Pons (tissue), 1 donor: ENCODE measurements at regions not wholly inside any gene's neighbourhood (a gene's known extent, or its start where the extent isn't known, plus 50 kb on each side); places are given as distances from the start of the nearest gene placed in this dataset.
A peak's percentile ranks its signal among the peaks of the same experiment; 100 is the strongest.
"Not testable (repeated sequence)": the region's sequence is repeated elsewhere in the genome, so short reads cannot be mapped to it uniquely, and the experiment has no call there.

Experiments used
- DNase-seq: peaks from one replicate; pipeline ENCODE4 v3.0.0-alpha.2; 2016; ENCODE audit warnings: low spot score

DNA sequence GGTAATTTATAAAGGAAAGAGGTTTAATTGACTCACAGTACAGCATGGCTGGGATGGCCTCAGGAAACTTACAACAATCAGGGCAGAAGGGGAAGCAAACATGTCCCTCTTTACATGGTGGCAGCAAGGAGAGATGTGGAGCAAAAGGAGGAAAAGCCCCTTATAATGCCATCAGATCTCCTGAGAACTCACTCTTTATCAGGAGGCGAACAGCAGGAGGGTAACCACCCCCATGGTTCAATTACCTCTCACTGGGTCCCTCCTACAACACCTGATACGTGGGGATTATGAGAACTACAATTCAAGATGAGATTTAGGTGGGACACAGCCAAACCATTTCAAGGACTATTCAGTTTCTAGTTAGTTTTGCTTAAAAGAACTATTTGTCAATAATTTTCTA is 453.3 kb downstream of the C12orf50 start:
- no peak for DNase-seq

DNA sequence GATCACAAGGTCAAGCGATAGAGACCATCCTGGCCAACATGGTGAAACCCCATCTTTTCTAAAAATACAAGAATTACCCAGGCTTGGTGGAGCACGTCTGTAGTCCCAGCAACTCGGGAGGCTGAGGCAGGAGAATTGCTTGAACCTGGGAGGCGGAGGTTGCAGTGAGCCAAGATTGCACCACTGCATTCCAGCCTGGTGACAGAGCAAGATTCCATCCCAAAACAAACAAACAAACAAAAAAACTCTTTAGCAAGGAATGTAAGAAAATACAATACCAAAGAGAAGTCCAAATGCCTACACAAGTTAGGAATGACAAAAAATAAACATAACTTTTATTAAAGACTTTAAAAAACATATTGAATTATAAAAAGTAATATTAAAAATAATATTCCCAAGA is 462.3 kb downstream of the C12orf50 start:
- not testable (repeated sequence) for DNase-seq

DNA sequence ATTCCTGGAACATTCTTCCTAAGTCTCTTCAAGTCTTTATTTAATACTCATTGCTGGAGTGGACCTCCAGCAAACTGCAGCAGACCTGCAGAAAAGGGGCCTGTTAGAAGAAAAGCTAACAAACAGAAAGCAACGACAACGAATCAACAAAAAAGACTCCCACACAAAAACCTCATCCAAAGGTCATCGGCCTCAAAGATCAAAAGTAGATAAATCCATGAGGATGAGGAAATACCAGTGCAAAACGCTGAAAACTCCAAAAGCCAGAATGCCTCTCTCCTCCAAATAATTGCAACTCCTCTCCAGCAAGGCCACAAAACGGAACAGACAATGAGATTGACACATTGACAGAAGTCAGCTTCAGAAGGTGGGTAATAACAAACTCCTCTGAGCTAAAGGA is 472.2 kb downstream of the C12orf50 start:
- DNase-seq, result no peak

DNA sequence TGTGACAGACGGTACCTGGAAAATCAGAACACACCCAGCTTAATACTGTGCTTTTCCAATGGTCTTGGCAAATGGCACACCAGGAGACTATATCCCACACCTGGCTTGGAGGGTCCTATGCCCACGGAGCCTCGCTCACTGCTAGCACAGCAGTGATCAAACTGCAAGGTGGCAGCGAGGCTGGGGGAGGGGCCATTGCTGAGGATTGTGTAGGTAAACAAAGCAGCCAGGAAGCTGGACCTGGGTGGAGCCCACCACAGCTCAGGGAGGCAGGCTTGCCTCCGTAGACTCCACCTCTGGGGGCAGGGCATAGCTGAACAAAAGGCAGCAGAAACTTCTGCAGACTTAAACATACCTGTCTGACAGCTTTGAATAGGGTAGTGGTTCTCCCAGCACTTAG is 498.0 kb downstream of the C12orf50 start:
- DNase-seq, result not testable (repeated sequence)

DNA sequence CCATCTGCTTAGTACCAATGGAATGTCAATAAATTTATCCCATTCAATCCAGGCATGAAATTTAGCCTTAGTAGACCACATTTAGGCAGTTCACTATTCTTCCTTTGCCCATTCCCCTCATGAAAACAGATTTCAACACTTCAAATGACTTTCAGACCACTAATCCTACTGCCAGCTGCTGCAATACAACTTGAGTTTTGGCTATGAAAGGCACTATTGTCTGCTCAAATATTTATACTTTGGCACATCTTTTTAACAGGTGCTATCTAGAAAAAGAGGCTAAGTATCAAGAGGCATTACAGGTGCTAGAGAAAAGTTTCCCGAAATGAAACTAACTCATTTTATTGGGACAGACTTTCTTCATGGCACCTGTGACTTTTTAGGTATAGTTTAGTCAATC is 499.8 kb downstream of the C12orf50 start:
- no peak for DNase-seq

DNA sequence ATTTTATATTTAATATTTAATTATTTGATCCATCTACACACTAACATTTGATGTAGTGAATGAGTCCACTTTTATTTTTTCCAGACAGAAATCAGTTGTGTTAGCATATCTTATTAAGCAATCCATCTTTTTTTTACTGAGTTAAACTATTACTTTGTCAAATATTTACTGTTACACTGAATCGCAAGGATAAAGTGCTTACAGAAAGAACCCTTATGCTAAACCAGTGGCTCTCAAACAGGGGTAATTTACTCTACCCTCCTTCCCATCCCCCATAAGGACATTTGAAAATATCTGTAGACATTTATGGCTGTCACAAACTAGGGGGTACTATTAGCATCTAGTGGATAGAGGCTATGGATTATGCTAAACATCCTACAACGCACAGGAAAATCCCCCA is 508.2 kb downstream of the C12orf50 start:
- no peak for DNase-seq

DNA sequence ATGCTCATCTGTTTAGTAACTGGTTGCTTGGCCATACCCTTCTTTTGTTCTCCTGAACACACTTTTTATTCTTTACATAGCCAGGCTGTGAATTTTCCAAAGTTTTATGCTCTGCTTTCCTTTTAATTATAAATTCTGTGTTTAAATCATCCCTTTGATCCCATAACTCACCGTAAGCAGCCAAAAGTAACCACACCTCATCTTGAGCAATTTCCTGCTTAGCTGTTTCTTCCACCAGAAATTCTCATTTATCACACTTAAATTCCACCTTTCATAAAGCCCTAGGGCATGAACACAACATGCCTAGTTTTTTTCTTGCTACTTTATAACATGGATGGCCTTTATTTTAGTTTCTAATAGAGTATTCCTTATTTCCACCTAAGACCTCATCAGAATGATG is 510.7 kb downstream of the C12orf50 start:
- DNase-seq, result no peak

DNA sequence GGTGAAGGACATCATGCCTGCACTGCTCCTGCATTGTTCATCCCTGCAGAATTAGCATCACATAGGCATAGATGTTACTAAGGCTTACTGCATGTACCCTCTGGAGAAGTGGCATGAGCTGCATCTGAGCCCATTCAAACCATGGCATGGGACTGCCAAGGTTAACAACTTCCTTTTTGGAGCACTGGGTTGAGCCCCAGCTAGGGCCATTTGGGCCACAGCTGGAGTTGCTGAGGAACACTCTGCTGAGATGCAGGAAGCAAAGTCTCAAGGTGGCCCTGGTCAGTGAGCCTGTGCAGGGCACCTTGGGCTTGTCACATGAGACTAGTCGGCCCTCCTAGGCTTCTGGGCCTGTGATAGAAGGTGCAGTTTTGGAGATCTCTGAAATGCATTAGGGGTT is 511.2 kb downstream of the C12orf50 start:
- DNase-seq, result no peak

DNA sequence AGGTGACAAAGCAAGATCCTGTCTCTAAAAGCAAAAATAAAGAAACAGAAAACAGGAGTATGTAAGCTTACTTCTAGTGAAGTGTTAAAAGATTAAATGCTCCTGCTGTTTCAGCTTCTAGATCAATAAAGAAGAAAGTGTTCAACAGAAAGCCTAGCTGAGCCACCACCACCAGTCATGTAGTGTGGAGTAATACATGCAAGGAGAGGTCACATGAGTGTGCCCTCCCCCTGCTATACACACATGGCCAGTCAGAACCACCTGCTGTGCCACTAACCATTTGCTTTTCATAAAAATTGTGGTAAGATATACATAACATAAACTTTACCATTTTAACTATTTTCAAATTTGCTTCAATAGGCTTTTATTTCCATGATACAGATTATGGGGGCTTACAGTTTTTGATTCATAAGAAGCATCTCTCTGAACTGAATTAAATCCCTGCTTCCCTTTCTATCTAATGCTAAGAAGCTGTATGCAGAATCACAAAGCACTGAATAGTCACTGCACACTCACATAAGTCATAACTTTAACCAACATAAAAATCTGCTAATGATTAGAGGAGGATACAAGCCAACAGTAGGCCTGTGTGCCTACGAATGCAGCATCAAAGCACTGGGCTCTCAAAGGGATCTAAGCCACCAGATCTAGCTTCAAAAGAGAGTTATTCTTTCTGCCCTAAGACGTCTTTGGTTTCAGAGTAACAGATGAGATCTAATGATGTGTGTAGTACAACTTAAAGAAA is 515.5 kb downstream of the C12orf50 start:
- no peak for DNase-seq

DNA sequence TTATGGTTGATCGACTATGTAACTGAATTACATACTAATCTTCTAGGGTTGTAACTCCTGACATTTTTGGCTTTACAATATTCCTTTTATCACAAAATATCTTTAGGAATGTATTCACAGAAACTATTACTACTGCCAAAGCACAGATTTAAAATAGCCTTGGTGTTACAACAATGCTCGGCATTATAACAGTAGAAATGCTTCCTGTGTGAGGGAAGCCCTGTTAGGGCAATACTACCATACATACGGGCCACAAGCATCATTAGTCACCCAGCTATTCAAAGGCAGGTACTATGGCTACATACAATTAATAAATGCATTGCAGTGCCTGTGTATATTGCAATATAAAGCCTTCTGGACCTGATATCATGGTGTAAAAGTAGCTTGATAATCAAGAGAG is 517.8 kb downstream of the C12orf50 start:
- no peak for DNase-seq

DNA sequence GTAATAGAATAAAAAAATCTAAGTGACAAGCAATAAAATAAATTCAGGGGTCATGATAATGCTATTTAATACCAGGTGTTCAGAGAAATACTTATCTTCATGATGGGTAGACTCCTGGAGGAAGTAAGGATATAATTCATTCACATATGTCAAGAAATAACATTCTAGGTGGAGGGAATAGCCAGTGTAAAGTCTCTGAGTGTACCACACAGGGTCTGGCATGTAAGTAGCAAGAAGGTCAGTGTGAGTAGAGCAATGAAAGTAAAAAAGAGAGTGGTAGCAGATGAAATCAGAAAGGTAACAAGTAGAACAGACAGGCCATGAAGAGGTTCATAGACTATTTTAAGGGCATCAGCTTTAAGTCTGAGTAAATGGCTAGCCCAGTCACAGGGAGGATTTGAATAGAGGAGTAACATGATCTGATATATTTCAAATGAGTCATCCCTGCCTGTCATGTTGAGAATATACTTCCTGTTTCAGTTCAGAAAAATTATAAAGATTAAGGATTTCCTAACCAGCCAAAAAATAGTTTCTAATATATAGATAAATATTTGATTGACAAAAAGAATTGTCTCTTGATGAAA is 519.9 kb downstream of the C12orf50 start:
- no peak for DNase-seq

DNA sequence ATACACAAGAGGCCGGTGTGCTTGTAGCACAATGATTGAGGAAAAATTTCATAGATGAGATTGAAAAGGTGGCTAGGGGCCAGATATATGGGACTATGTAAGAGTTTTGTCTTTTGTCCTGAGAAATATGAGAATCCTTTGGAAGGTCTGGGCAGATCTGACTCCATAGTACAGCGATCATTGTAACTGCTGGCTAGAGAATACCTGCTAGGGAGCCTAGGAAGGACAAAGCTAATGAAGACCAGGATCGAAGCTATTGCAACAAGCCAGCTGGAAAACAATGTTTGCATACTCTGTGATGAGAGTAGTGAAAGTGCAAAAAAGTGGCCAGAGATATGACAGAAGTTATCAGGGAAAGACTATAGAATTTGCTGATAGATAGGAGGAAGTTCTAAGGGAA is 537.6 kb downstream of the C12orf50 start:
- DNase-seq, result no peak

DNA sequence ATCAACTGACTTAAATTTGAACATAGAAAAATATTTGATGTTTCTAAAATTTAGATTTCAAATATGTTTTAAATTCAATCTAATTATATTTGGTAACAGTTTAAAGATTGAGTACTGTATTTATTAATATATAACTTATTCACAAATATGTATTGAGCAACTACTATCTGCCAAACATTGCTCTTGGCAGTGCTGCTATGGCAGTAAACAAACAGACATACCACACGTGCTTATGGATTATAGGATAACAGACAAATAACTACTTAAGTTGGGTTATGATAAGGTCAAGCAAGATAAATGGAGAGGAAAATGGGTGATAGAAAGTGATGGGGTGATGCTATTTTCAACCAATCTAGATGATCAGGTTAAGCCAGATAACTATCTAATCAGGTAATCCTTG is 538.1 kb downstream of the C12orf50 start:
- no peak for DNase-seq

DNA sequence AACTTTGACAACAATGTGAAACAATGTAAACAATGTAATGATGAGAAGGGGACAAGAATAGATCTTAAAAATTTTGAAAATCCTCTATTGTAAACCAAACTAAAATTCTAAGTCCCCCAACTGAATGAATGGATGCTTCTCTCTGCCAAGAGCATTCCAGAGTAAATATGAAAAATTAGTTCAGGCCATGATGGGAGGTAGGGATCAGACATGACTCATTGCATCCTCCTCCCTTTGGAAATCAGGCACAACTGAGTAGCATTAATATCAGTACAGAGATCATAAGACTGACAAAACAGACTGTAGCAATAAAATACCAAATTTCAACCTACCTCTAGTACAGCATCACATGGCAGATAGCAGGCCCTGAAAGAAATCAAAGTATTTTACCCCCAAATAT is 559.9 kb downstream of the C12orf50 start:
- DNase-seq, result no peak

DNA sequence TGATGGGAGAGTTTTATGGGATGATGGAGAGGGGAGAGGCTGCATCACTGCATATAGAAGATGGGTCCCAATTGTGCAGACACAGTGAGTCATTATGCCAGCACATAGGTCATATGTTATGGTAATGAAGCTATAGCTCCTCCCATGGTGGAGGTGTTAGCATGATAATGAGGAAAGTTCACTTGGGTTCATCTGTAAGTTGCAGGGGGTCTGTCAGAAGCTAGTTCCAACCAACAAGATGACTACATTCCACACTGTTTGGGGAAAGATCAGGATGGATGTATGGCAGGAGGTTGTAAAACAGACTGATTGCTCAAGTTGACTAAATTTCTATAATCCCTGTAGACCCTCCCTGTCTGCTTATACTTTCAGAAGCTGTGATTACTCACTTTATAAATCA is 561.3 kb downstream of the C12orf50 start:
- DNase-seq, result no peak

DNA sequence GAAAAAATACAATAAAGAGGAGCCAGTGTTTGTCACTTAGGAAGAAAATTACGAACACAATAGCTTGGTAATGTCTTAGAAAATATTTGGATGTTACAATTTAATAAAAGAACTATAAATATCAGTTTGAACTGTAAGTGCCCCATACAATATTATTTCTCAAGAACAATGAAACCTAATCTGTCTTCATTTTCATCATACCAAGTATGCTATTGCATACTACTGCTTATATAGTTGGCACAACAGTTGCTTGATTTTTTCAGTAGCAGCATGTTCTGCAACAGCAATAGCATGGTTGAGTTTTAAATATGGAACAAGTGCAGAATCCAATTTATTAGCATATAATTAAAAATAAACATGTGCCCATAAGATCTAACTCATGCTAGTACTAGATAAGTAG is 564.6 kb downstream of the C12orf50 start:
- DNase-seq, result no peak

DNA sequence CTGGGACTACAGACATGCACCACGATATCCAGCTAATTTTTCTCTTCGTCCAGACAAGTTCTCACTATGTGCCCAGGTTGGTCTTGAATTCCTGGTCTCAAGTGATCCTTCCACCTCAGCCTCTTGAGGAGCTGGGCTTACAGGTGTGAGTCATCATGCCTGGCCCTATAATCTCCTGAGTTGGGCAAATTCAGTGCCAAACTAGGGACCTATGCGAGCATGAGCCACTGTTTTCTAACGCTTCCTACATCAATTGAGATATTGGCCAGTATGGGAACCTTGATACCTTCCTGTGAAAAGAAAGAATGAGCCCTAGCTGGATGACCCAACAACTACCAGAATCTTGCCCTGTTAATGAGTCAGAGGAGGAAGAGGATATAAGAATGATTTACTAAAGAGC is 585.2 kb downstream of the C12orf50 start:
- DNase-seq, result no peak

DNA sequence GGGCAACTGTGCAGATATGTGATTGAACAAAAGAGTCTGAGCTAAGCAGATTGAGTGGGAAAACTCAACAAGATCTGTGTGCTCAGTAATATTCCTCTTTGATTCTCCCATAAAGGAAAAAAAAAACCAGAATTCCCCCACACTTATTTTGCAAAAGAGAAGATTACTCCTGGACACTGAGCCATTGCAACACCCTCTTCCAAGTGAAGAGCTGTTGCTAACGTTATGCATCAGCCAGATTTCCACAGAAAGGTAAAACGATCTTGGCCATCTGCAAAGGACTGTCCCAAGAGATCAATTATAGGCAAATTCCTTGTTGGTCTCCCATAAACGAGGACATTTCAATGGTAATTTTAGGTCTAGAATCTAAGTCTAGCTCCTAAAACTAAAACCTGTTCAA is 587.7 kb downstream of the C12orf50 start:
- no peak for DNase-seq

DNA sequence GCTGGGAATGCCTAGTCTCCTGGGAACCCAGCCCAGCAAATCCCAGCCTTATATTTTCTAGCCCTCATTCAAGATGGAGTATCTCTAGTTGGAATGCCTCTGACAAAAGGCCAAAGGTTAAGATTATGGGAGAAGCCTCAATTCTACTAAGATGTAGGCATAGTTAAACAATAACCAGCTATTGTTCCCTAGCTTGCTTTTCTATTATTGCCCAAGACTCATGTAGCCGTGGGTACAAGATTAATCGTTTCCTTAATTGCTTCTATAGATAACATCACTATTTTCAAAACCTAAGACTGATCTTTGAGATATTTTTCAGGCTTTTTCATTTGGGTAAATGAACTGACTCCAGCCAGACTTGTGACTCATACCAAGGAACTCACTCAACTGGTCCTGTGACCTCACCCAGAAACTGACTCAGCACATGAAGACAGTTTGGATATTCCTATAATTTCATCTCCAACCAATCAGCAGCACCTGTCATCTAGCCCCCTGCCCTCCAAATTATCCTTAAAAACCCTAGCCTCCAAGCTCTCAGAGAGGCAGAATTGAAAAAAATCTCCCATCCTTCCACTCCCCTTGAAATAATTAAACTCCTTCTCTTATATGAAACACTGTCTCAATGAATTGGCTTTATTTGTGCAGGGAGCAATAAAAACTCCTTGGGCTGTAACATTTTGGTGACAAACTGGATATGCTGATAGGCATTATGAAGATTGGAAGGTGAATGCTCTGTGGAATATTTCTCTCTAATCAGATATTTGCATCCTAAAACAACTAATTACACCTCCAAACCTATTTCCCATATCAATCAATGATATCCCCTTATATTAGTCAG is 589.0 kb downstream of the C12orf50 start:
- no peak for DNase-seq

DNA sequence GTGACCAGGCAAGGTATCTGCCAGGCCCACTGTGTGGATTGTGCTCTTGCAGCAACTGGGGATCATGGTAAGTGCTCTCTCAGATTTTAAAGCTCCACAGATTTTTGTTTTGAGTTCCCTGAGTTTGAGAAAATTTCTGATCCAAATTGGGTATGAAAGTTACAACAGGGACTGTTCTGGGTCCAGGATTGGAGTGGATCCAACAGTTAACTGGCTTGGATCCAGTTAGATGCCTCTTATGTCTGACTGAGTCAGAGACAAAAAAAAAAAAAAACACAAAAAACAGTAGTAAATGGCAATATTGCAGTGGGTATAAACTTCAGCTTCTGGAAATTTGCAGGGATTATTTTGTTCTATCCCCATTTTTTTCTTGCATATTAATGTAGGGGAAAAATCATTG is 598.8 kb downstream of the C12orf50 start:
- no peak for DNase-seq

DNA sequence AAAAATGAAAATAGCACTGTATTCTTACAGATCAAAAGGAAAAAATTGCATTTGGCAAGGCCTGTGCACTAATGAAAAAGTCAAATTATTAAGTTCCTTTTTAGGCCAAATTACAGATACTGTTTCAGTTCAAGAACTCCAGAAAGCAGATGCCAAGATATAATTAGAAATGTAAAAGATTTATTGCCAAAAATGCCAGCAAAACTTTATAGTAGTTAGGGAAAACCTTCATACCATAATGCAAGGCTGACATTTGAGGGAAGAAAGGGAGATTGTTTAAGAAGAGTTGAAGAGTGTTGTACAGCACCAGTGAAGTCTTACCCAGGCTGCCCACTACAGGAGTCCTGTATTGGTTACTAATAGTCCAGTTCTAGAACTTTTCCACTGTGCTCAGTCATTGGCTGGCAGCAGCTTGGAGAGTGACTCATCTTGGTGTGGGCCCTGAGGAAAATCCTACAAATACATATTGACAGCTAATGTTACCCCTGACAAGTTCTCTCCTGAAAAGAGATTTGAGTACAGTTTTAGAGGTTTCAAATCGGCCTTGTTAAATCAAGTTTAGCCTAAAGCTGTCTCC is 600.4 kb downstream of the C12orf50 start:
- DNase-seq, result peak; percentile 2

DNA sequence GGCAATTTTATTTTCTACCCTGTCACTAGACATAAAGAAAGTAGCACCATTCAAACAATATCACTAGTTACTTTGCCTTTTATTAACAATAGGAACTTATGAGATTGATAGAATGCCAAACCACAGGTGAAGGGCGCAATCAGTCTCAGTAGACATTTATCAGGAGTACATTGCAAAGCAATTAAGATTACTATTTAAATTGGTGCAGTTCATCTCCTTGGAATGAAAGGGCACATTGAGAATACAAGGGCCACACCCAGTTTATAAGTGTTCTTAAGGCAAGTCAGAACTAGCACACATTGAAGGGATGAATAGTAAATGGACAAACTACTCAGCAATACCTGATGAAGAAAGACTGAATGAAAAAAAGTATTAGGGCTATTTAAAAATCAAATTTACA is 601.4 kb downstream of the C12orf50 start:
- DNase-seq, result no peak
